ENCODE measurements at regions not wholly inside any gene's neighbourhood (a gene's known extent, or its start where the extent isn't known, plus 50 kb on each side); places are given as distances from the start of the nearest gene placed in this dataset.

- Histone ChIP-seq H4K20me1 (ENCODE audit: insufficient read depth, low read length) (no peaks in the 10 kb centered on the region), H2AFZ (ENCODE audit: low read depth, low read length) (no peak overlapping the region), H3K27me3 (ENCODE audit: insufficient read depth, low read length) (no peaks in the 10 kb centered on the region), H3K9ac (ENCODE audit: low read length) (no peak overlapping the region), H3K27ac (ENCODE audit: low read depth, low read length) (no peak overlapping the region), H3K4me1 (ENCODE audit: insufficient read depth, low read length) (peaks cover 15% of the 10 kb centered on the region), H3K4me3 (ENCODE audit: insufficient read depth, low read depth, low read length) (no peak overlapping the region), H3K9me3 (ENCODE audit: insufficient read depth, low read depth, low read length) (peaks cover 7% of the 10 kb centered on the region), H3K4me2 (ENCODE audit: low read length) (no peak overlapping the region), H3K79me2 (ENCODE audit: insufficient read depth, low read length) (no peaks in the 10 kb centered on the region), H3K36me3 (ENCODE audit: insufficient read depth, low read length) (no peaks in the 10 kb centered on the region)
- Mint-ChIP-seq H3K27me3 (ENCODE audit: low read depth, unreplicated experiment) (peaks cover 8% of the 10 kb centered on the region), H3K36me3 (ENCODE audit: low read depth, unreplicated experiment) (no peaks in the 10 kb centered on the region), H3K9me3 (ENCODE audit: unreplicated experiment) (peaks cover 11% of the 10 kb centered on the region), H3K27ac (ENCODE audit: unreplicated experiment) (no peak overlapping the region), H3K4me1 (ENCODE audit: low read depth, unreplicated experiment) (peaks cover 14% of the 10 kb centered on the region), H3K4me3 (ENCODE audit: unreplicated experiment) (no peak overlapping the region)
- DNase-seq (ENCODE audit: low read depth) (no peak), FAIRE-seq (no peak)
- TF ChIP-seq CTCF (IDR thresholded peaks at IDR 0.05; ENCODE audit: insufficient read depth, low read depth, low read length): no peak
- TF ChIP-seq EZH2 (IDR thresholded peaks at IDR 0.05; ENCODE audit: insufficient read depth, low read length): no peak
Measured at GRCh38 chr11:69423181-69423580, 58.3 kb upstream of the LINC01488 start.

- H3K9ac ChIP-seq (ENCODE audit: low read length): no peak overlapping the region
Measured at GRCh38 chr11:69423611-69424385, 57.7 kb upstream of the LINC01488 start.

More at GRCh38 chr11:69423611-69424385, 57.7 kb upstream of the LINC01488 start:
- FAIRE-seq: no peak
- TF ChIP-seq CTCF (IDR thresholded peaks at IDR 0.05; ENCODE audit: insufficient read depth, low read depth, low read length) (no peak), EZH2 (IDR thresholded peaks at IDR 0.05; ENCODE audit: insufficient read depth, low read length) (no peak)
- no peak overlapping the region for H3K27ac Mint-ChIP-seq (ENCODE audit: unreplicated experiment)
- DNase-seq (ENCODE audit: low read depth): no peak
- Histone ChIP-seq H3K27me3 (ENCODE audit: insufficient read depth, low read length) (no peaks in the 10 kb centered on the region), H3K4me2 (ENCODE audit: low read length) (no peak overlapping the region), H3K4me1 (ENCODE audit: insufficient read depth, low read length) (peaks cover 15% of the 10 kb centered on the region), H3K79me2 (ENCODE audit: insufficient read depth, low read length) (no peaks in the 10 kb centered on the region), H3K27ac (ENCODE audit: low read depth, low read length) (no peak overlapping the region), H3K36me3 (ENCODE audit: insufficient read depth, low read length) (no peaks in the 10 kb centered on the region), H3K9me3 (ENCODE audit: insufficient read depth, low read depth, low read length) (peaks cover 7% of the 10 kb centered on the region), H3K4me3 (ENCODE audit: insufficient read depth, low read depth, low read length) (no peak overlapping the region), H2AFZ (ENCODE audit: low read depth, low read length) (no peak overlapping the region), H4K20me1 (ENCODE audit: insufficient read depth, low read length) (no peaks in the 10 kb centered on the region)
- no peak overlapping the region for H3K4me3 Mint-ChIP-seq (ENCODE audit: unreplicated experiment)
- H3K36me3 Mint-ChIP-seq (ENCODE audit: low read depth, unreplicated experiment): no peaks in the 10 kb centered on the region
- peaks cover 8% of the 10 kb centered on the region for H3K27me3 Mint-ChIP-seq (ENCODE audit: low read depth, unreplicated experiment)
- H3K4me1 Mint-ChIP-seq (ENCODE audit: low read depth, unreplicated experiment): peaks cover 14% of the 10 kb centered on the region
- peaks cover 11% of the 10 kb centered on the region for H3K9me3 Mint-ChIP-seq (ENCODE audit: unreplicated experiment)

Data from astrocyte (in vitro differentiated cells and primary cell).